Activated CD4-positive, alpha-beta T cell treated with anti-CD3 and anti-CD28 coated beads for 36 hours (primary cell): ENCODE measurements at regions not wholly inside any gene's neighbourhood (a gene's known extent, or its start where the extent isn't known, plus 50 kb on each side); places are given as distances from the start of the nearest gene placed in this dataset.

Experiments used
- ATAC-seq: fragments of 200-7000 bp; cut with Tn5 transposase; one replicate; pipeline ENCODE4 v1.10.0; 2021; ENCODE audit warnings: mild to moderate bottlenecking, moderate library complexity
- CTCF ChIA-PET: fragments of 350-600 bp; sonication (Branson Sonifier 250); formaldehyde crosslinking; loops from one replicate; lab custom pipeline; 2021; ENCODE audit warnings: antibody characterized with exemption; lab: Charles Lee
- POLR2A ChIA-PET: fragments of 350-600 bp; sonication (Branson Sonifier 250); formaldehyde crosslinking; loops from one replicate; lab custom pipeline; 2021; ENCODE audit warnings: antibody characterized with exemption, inconsistent platforms; lab: Charles Lee
- DNase-seq: peaks from one replicate; pipeline ENCODE4 v3.0.0-alpha.2; 2020
- H3K27ac Mint-ChIP-seq: one replicate; pipeline ENCODE4 v1.8.0; 2021; ENCODE audit warnings: mixed read lengths
- H3K27me3 Mint-ChIP-seq: one replicate; pipeline ENCODE4 v1.8.0; 2021; ENCODE audit warnings: mixed read lengths
- H3K36me3 Mint-ChIP-seq: one replicate; pipeline ENCODE4 v1.8.0; 2021; ENCODE audit warnings: low read depth, mixed read lengths
- H3K4me1 Mint-ChIP-seq: one replicate; pipeline ENCODE4 v1.8.0; 2021; ENCODE audit warnings: mixed read lengths
- H3K4me3 Mint-ChIP-seq: one replicate; pipeline ENCODE4 v1.8.0; 2021; ENCODE audit warnings: mild to moderate bottlenecking, moderate library complexity, mixed read lengths
- H3K9me3 Mint-ChIP-seq: one replicate; pipeline ENCODE4 v1.8.0; 2021; ENCODE audit warnings: low read depth, mixed read lengths
- intact Hi-C, 2 experiments: fragments of 100-400 bp; cut with DNase I in 1 of 2; cut with micrococcal nuclease in 1 of 2; formaldehyde crosslinking; loops; one replicate each; pipeline versions ENCODE4 v1.14.2 to v1.15.1; 2022 to 2024; cut with DNase I, micrococcal nuclease

DNA sequence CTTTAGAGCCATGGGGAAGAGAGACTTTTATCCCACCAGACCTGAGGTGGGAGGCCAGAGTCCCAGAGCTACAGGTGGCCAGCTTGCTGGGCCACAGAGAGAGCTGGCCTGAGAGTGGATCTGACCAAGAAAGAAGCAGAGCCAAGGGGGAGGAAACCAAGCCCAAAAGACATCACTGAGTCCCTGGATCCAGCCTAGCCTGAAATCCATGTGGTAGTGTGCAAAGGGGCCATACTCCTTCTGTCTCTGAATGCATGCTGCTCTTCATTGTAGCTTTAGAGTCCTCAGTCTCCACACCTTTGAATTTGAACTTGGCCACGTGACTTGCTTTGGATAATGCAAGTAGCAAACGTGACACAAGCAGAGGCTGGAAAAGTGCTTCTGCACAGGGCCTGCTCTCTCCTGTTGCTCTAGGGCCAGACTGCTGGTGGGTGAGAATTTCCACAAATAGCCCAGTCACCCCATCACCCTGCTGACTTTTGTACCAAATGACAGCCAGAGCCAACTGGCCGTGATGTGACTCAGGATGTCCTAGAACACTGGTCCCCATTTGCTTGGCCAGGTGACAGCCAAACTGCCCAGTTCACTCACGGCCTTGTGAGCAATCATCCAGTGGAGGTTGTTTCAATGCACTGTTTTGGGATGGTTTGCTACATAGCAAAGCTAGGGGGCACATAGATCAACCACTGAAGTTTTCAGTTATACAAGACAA is 93.6 kb downstream of the DHCR7 start:
- Mint-ChIP-seq H3K27ac (no peak overlapping the region), H3K36me3 (no peaks in the 10 kb centered on the region), H3K9me3 (no peaks in the 10 kb centered on the region), H3K4me1 (no peaks in the 10 kb centered on the region), H3K4me3 (no peak overlapping the region), H3K27me3 (peaks cover 14% of the 10 kb centered on the region)
- DNase-seq (no peak), ATAC-seq (no peak)
- CTCF ChIA-PET = no interaction called here
- POLR2A ChIA-PET = no interaction called here
- intact Hi-C loops = no loop called here

DNA sequence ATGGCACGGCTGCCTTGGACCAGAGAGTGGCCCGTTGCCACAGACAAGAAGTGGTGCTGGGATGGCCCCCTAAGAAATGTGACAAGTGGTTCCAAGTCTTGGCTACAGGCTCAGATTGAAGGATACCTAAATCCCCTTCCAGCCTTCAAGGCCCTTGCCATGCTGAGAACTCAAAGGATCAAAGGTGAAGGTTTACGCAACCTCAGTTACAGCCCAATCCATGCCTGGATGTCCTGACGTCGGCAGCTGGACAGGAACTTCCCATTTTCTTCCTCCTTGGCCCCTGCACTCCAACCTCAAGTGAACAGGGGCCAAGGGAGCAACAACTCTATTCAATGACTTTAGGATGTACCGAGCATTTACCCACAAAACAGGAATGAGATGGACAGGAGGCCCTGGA is 95.4 kb downstream of the DHCR7 start:
- Mint-ChIP-seq H3K27ac (no peak overlapping the region), H3K9me3 (no peaks in the 10 kb centered on the region), H3K4me3 (no peak overlapping the region), H3K4me1 (no peaks in the 10 kb centered on the region), H3K27me3 (peaks cover 9% of the 10 kb centered on the region), H3K36me3 (no peaks in the 10 kb centered on the region)
- no peak for ATAC-seq
- intact Hi-C loops = no loop called here
- ChIA-PET CTCF (no interaction called here), POLR2A (no interaction called here)
- no peak for DNase-seq

DNA sequence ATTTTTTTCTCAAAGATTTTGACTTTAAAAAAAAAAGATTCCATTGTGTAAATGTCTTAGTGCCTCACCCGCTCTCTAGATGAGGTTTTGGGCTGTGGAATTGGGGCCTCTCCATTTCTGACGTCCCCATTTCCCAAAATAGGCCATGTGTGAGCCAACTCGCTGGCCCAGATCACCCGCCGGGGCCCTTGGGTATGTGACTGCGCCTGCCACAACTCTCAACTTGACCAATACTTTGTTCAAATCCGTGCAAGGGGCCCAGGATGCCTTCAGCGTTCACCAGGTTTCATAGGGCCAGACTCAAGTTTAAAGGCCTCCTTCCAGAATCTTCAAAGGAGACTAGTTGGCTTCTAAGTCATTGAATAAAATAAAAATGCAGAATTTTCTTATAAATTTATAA is 96.0 kb downstream of the DHCR7 start:
- Mint-ChIP-seq H3K27ac (no peak overlapping the region), H3K9me3 (no peaks in the 10 kb centered on the region), H3K27me3 (peaks cover 12% of the 10 kb centered on the region), H3K4me1 (no peaks in the 10 kb centered on the region), H3K4me3 (no peak overlapping the region), H3K36me3 (no peaks in the 10 kb centered on the region)
- ATAC-seq = no peak
- ChIA-PET POLR2A (no interaction called here), CTCF (no interaction called here)
- intact Hi-C loops = no loop called here
- DNase-seq = no peak

GRCh38 chr11:71349627-71350026 is 97.2 kb upstream of the SHANK2 start:
- Mint-ChIP-seq H3K9me3 (no peaks in the 10 kb centered on the region), H3K36me3 (no peaks in the 10 kb centered on the region), H3K27ac (no peak overlapping the region), H3K4me3 (no peak overlapping the region), H3K27me3 (peaks cover 12% of the 10 kb centered on the region), H3K4me1 (no peaks in the 10 kb centered on the region)
- POLR2A ChIA-PET = no interaction called here
- no peak for DNase-seq
- ATAC-seq = no peak
- CTCF ChIA-PET = no interaction called here
- intact Hi-C loops = no loop called here

- ATAC-seq (no peak), DNase-seq (no peak)
- no peaks in the 10 kb centered on the region for H3K36me3 Mint-ChIP-seq
- H3K4me1 Mint-ChIP-seq = no peaks in the 10 kb centered on the region
- H3K4me3 Mint-ChIP-seq = no peak overlapping the region
- ChIA-PET POLR2A (no interaction called here), CTCF (no interaction called here)
- intact Hi-C loops = no loop called here
- H3K27ac Mint-ChIP-seq = no peak overlapping the region
- peaks cover 10% of the 10 kb centered on the region for H3K27me3 Mint-ChIP-seq
- H3K9me3 Mint-ChIP-seq = no peaks in the 10 kb centered on the region
These were observed 91.5 kb upstream of the SHANK2 start for GRCh38 chr11:71343828-71344400.

- POLR2A ChIA-PET = no interaction called here
- no peaks in the 10 kb centered on the region for H3K9me3 Mint-ChIP-seq
- no peaks in the 10 kb centered on the region for H3K36me3 Mint-ChIP-seq
- no peak overlapping the region for H3K27ac Mint-ChIP-seq
- H3K4me3 Mint-ChIP-seq = no peak overlapping the region
- H3K4me1 Mint-ChIP-seq = no peaks in the 10 kb centered on the region
- CTCF ChIA-PET = no interaction called here
- ATAC-seq (no peak), DNase-seq (peak; percentile 41)
- intact Hi-C loops = no loop called here
- H3K27me3 Mint-ChIP-seq = peaks cover 9% of the 10 kb centered on the region
These were observed 90.8 kb upstream of the SHANK2 start for GRCh38 chr11:71342951-71343827.

DNA sequence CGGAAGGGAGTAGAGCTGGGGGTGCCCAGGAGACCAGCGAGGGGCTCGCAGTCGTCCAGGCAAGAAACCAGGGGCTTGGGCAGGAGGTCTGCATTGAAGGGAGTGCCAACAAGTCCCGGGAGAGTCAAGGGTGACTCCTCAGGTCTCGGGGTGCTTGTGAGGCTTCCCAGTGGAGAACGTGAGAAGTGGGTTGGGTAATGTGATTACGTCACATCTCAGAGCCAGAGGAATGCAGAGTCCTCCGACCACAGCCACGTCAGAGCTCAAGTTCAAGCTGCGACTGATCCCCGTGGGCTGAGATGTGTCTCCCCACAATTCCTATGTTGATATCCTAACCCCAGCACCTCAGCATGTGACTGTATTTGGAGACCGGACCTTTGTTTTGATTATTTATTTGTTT is 89.7 kb upstream of the SHANK2 start:
- Mint-ChIP-seq H3K27me3 (peaks cover 6% of the 10 kb centered on the region), H3K36me3 (no peaks in the 10 kb centered on the region), H3K27ac (no peak overlapping the region), H3K4me1 (no peaks in the 10 kb centered on the region), H3K4me3 (no peak overlapping the region), H3K9me3 (no peaks in the 10 kb centered on the region)
- ChIA-PET CTCF (no interaction called here), POLR2A (no interaction called here)
- intact Hi-C loops = no loop called here
- ATAC-seq = no peak
- DNase-seq = no peak

DNA sequence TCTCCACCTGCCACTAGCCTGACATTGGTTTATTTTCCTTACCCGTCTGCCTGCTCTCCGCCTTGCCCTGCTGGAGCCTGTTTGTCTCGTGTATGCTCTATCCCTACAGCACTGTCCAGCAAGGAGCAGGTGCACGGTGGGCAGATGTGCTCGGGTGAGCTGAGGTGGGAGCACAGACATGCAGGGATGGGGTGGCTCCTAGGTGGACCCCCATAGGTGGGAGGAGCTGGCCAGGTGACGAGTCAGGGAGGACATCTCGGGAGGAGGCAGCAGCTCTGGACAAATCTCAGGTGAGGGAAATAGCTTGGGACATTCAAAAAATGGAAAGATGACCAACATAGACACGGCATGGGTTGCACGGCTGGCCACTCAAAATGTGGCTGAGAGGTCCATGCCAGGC is 89.2 kb upstream of the SHANK2 start:
- H3K27ac Mint-ChIP-seq = no peak overlapping the region
- CTCF ChIA-PET = no interaction called here
- H3K27me3 Mint-ChIP-seq = peaks cover 3% of the 10 kb centered on the region
- ATAC-seq (no peak), DNase-seq (no peak)
- H3K4me1 Mint-ChIP-seq = no peaks in the 10 kb centered on the region
- H3K9me3 Mint-ChIP-seq = no peaks in the 10 kb centered on the region
- POLR2A ChIA-PET = no interaction called here
- H3K36me3 Mint-ChIP-seq = no peaks in the 10 kb centered on the region
- intact Hi-C loops = no loop called here
- H3K4me3 Mint-ChIP-seq = no peak overlapping the region

GRCh38 chr11:71341173-71341572 is 88.8 kb upstream of the SHANK2 start:
- ATAC-seq = no peak
- H3K36me3 Mint-ChIP-seq = no peaks in the 10 kb centered on the region
- no peaks in the 10 kb centered on the region for H3K4me1 Mint-ChIP-seq
- POLR2A ChIA-PET = no interaction called here
- H3K9me3 Mint-ChIP-seq = no peaks in the 10 kb centered on the region
- no peak overlapping the region for H3K27ac Mint-ChIP-seq
- no peak overlapping the region for H3K4me3 Mint-ChIP-seq
- DNase-seq = no peak
- CTCF ChIA-PET = no interaction called here
- peaks cover 3% of the 10 kb centered on the region for H3K27me3 Mint-ChIP-seq
- intact Hi-C loops = no loop called here

- no peaks in the 10 kb centered on the region for H3K36me3 Mint-ChIP-seq
- CTCF ChIA-PET = no interaction called here
- intact Hi-C loops = no loop called here
These were observed 87.8 kb upstream of the SHANK2 start for GRCh38 chr11:71340086-71340606.

DNA sequence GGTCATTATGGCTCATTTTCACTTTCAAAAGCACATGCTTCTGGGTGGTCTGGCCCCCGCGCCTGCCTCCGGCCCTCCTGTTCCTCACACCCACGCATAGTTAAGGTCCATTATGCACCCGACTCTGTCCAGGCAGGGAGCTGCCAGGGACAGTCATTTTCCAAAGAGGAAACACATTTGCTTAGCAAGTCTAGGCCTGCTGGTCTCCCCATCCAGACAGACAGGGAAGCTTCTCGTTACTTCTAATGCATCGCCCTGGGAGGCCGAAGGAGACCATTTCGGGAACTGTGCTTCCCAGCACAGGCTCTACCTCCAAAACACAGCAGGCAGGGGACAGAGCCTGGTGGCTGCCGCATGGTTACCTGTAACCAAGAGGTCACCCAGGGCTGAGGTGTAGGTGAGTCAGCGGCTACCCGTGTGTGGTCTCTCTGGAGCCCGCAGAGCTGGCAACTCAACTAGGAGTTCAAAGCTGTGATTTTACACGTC is 87.1 kb upstream of the SHANK2 start:
- DNase-seq = no peak
- H3K36me3 Mint-ChIP-seq = no peaks in the 10 kb centered on the region
- CTCF ChIA-PET = no interaction called here

More at GRCh38 chr11:71340086-71340606, 87.8 kb upstream of the SHANK2 start:
- Mint-ChIP-seq H3K4me1 (no peaks in the 10 kb centered on the region), H3K9me3 (no peaks in the 10 kb centered on the region), H3K4me3 (no peak overlapping the region), H3K27me3 (peaks cover 3% of the 10 kb centered on the region), H3K27ac (no peak overlapping the region)
- DNase-seq (no peak), ATAC-seq (no peak)
- POLR2A ChIA-PET = interaction anchor here (0.5 kb wide), 1 partner anchor 64 kb away, joined by 3 read pairs; no protein-coding TSS in a partner anchor

More for the DNA sequence above, 87.1 kb upstream of the SHANK2 start:
- POLR2A ChIA-PET = interaction anchor here (0.7 kb wide), 1 partner anchor 192 kb away, joined by 4 read pairs; no protein-coding TSS in a partner anchor
- ATAC-seq = no peak
- Mint-ChIP-seq H3K4me3 (no peak overlapping the region), H3K4me1 (no peaks in the 10 kb centered on the region), H3K27me3 (peaks cover 2% of the 10 kb centered on the region), H3K27ac (no peak overlapping the region), H3K9me3 (no peaks in the 10 kb centered on the region)
- intact Hi-C loops = no loop called here
